HG03039 (cell line): ENCODE measurements at regions not wholly inside any gene's neighbourhood (a gene's known extent, or its start where the extent isn't known, plus 50 kb on each side); places are given as distances from the start of the nearest gene placed in this dataset.
A peak's percentile ranks its signal among the peaks of the same experiment; 100 is the strongest.
"Not testable (repeated sequence)": the region's sequence is repeated elsewhere in the genome, so short reads cannot be mapped to it uniquely, and the experiment has no call there.

Experiments used
- ATAC-seq: cut with Tn5 transposase; IDR thresholded peaks from one replicate; pipeline ENCODE4 v1.9.1; 2021; ENCODE audit warnings: mild to moderate bottlenecking, moderate library complexity; ENCODE audit not compliant: unreplicated experiment

GRCh38 chr4:107392951-107393350 is 327.1 kb downstream of the PAPSS1 start:
- ATAC-seq, result no peak

GRCh38 chr4:107392380-107392779 is 327.7 kb downstream of the PAPSS1 start:
- ATAC-seq, result no peak

DNA sequence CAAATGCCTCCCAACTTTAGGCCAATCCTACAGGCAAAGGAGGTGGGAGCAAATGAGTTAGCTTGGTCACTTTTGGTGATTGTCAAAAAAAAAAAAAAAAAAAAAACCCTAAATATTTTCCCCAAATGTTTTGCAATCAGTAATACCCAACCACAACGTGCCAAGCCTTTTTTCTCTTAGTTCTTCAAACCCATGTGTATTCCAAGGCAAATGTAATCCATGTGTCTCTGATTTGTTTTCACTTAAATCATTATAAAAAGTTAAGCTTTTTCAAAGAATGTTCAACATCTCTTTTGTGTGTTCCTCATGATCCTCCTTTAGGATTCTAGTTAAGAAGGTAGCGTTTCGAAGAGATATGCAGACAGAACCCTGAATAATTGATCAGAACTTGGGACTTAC is 328.4 kb downstream of the PAPSS1 start:
- no peak for ATAC-seq

- ATAC-seq, result no peak
Observed at GRCh38 chr4:107391009-107391629, 328.9 kb downstream of the PAPSS1 start.

DNA sequence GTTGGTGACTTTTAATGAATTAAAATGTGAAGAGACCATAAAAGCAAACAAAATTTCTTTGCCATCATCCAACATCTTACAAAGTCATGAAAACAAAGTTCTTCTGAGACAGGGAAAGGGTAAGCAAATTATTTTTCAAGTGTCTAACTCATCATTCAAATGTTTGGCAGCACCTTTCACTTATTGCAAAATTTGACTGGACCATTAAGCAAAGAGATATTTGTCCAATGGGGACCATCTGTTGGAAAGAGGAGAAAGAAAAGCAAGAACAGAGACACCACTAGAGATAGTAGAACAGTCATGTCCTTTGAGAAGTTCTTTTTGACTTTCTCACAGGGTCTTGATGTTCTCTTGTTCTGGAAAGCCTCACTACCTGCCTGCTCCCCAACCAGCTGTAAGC is 330.1 kb downstream of the PAPSS1 start:
- ATAC-seq, result no peak

DNA sequence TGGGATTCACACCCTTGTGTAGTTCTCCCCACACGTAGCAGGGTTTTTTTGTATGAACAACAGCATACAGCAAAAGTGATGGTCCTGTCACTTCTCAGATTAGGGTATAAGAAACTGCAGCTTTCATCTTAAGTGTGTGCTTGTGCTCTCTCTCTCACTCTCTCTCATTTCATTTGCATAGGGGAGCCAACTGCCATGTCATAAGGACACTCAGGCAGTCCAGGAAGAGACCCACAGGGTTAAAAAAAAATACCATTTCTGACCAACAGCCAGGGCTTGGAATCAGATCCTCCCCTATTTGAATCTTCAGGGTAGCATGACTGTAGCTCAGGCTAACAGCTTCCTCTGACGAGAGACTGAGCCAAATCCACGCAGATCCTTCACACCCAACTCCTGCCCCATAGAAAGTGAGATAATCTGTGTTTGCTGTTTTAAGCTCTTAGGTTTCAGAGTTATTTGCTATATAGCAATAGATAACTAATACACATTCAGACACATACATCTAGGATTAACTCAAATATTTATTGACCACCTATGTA is 331.2 kb downstream of the PAPSS1 start:
- ATAC-seq, result peak; percentile 67

DNA sequence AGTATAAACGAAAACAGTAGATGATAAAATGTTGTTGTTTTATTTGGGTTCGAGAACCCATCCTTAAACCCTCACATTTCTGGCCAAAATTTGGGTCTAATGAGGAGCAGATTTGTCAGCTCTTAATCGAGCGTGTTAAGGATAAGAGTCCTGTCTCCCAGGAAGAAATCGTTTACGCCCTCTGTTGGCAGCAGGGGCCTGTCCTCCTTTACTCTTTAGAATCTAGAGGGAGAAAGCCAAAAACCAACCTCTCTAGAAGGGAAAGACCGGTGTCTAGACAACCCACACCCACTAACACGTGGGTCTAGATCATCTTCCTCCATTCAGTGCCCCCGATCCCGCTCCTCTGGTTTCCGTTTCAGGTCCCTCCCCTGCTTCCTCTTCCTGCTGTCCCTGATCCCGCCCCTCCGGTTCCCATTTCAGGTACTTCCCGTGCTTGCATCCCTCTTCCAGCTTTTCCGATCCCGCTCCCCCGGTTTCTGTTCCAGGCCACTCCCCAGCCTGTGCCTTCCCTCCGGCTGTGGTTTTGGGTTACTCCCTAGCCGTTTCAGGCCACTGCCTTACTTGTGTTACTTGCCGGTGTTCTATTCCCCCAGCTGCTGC is 339.1 kb downstream of the PAPSS1 start:
- ATAC-seq, result no peak

DNA sequence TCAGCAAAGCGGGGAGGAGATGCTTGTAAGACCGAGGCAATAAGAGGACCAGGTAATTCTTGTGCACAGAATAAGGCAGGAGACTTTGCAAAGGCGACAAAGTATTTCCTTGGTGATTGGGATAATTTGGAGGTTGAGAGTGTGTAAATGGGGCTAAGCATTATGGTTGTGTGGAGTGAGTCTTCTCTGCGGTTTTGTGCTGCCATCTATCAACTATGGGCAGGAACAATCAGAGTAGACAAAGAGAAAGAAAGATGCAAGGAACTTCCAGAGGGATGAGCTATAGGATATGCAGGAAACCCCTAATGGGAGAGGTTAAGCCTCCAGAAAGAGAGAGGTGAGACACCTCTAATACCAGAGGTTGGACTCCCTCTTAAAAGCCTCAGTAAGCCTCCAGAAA is 339.8 kb downstream of the PAPSS1 start:
- ATAC-seq, result no peak

- ATAC-seq, result no peak
Observed at GRCh38 chr4:107379054-107379869, 340.8 kb downstream of the PAPSS1 start.

- ATAC-seq, result no peak
Observed at GRCh38 chr4:107376293-107376692, 340.2 kb upstream of the DKK2 start.

- ATAC-seq, result no peak
Observed at GRCh38 chr4:107366900-107367299, 330.8 kb upstream of the DKK2 start.

DNA sequence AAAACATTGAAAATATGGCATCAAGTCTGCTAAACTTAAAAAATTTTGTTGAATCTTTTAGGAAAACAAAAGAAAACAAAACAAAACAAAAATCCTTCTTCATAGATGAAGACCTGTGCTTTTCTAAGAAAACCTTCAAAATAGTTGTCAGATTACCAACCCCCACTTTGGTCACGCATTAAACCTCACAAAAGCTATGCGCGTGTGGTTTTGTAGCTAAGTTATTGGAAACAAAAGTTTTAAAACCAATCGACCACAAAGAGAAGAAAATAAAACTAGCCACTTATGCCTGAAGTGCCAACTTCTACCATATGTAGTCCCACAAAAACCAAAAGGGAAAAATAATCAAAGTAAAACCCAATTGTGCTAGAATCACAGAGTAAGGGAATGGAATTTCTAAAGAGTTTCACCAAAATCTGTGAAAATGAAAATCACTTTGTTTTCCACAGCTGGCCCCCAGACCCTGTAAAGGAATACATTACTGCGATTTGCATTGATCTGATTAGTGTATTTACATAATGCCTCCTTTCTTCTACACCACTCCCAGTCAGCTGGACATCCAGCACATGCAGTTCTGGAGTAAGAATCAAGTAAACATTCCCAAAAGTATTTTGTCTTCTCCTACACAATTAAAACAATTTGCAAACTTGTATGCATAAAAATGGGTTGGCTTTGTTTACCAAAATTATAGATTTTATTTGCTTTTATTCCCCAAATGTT is 330.1 kb upstream of the DKK2 start:
- no peak for ATAC-seq

GRCh38 chr4:107363125-107363524 is 327.0 kb upstream of the DKK2 start:
- no peak for ATAC-seq

DNA sequence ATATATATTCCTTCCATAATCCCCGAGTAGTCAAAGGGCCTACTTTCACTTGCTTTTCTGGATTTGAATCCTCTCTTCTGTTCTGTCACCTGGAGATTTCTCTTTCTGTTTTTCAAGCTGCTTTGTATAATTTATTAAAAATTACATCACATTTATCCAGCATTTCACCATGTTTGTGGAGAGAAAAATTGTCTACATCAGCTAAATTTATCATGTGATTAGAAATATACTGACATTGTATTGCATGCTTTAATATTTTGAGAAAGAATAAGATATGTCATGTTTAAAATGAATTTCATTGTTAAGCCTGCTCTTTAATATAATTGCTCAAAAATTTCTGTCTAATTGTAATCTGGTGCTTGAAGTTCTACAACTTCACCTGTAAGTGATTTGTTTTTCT is 323.1 kb upstream of the DKK2 start:
- no peak for ATAC-seq

DNA sequence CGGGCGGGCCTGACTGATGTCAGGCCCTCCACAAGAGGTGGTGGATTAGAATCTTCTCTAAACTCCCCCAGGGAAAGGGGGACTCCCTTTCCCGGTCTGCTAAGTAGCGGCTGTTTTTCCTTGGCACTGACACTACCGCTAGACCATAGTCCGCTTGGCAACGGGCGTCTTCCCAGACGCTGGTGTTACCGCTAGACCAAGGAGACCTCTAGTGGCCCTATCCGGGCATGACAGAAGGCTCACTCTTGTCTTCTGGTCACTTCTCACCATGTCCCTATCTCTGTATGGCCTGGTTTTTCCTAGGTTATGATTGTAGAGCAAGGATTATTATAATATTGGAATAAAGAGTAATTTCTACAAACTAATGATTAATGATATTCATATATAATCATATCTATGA is 318.2 kb upstream of the DKK2 start:
- not testable (repeated sequence) for ATAC-seq

GRCh38 chr4:107351196-107351595 is 315.1 kb upstream of the DKK2 start:
- no peak for ATAC-seq

DNA sequence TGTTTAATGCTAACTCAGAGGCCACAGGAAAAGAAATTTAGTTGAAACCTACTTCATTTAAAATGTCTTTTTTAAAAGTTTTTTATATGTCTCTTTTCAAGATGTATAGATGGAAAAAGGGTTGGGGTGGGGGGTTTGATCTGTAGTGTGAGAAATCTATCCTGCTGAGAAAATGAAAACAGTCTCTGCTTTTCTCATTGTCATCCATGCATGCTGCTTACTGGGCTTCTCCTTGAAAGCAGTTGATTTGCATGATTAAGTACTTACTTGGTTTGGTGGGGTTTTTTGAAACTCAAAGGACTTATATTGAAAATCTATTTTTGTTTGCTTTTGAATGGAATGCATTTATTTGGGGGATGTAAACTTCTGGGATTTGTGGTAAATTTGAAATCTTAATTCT is 313.6 kb upstream of the DKK2 start:
- no peak for ATAC-seq

DNA sequence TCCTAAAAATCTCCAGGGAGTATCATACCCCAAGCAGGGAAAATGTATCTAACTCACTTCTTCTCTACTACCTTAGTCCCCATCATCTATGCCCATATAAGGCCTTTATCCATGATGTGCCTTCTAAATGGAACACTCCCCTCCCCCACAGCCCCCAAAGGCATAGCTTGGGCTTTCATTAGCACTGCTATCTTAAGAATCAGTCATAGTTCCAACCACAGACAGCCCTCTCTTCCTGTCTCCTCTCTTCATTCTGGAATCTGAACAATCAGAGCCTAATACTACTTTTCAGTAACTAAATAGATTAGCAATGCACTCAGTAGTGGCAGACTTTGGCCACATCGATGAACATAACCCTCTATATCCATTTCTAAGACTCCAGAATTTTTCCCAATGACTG is 313.2 kb upstream of the DKK2 start:
- ATAC-seq, result no peak

- ATAC-seq, result no peak
Observed at GRCh38 chr4:107348188-107349050, 312.3 kb upstream of the DKK2 start.

DNA sequence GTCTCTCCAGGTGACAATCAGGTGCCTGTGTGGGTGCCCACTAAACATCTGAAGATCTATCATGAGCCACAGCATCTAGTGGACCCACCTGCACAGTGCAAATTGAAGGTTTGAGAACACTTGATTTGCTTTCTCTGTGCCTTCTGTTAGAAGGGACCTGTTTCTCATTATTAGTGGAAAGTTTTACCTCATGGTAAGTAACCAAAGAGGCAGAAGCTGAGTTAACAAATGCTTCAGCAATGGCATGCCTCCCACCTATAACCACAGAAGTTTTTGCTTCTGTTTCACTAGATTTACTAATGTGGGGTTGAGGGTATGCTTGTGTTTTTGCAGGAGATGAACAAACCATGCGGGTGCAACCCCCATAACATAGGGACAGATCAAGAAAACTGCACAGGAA is 297.4 kb upstream of the DKK2 start:
- no peak for ATAC-seq
